ENCODE measurements at regions not wholly inside any gene's neighbourhood (a gene's known extent, or its start where the extent isn't known, plus 50 kb on each side); places are given as distances from the start of the nearest gene placed in this dataset.
"Not testable (repeated sequence)": the region's sequence is repeated elsewhere in the genome, so short reads cannot be mapped to it uniquely, and the experiment has no call there.

DNA sequence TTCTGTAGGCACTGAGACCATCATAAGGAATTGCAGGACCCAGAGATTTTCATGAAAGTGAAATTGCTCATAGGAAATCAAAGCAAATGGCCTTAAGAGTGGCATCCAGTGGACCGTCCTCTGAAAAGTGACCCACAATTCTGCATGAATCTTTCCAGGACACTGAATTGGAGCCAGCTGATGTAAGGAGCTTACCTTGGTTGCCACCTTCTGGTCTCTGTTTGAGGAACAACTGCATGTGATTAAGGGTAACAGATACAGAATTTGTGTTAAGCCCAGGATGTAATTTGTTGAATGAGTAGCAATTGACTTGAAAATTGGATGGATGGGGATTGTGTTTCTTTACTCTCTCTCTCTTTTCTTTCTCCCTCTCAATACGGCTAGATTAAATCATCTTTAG, 49.9 kb upstream of the GAS1 start:
- no peak for DNase-seq (ENCODE audit: extremely low read depth, low read depth)

DNA sequence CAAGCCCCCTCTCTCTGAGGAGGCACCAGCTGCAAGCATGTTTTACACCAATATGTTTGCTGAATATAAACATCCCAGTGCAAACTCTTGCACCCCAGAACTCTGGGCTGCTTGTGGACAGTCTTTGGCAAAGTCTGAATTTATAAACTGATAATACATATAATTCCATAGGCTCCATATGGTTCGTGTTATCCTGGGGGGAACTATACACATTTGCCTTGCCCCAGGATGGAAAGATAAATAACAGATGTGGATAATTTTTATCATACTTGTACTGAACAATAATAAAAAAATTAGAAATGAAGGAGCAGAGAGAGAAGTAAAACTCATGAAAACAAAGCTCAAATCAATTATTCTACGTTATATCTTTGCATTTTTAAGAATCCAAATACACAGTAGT, 50.6 kb upstream of the GAS1 start:
- DNase-seq (ENCODE audit: extremely low read depth, low read depth) = no peak

DNA sequence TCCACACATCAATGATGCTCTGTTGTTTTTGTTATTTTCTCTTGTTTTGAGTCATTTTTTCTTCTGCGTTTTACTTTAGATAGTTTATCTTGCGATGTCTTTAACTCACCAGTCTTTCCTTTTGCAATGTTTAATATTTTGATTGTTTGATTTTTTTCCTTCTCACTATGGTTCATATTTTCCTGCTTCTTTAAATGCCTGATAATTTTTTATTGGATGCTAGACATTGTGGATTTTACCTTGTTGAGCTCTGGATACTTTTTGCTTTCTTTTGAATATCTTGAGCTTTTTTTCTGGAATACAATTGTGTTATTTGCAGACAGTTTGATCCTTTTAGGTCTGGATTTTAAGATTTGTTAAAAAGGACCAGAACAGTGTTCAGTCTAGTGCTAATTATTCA, 55.2 kb upstream of the GAS1 start:
- DNase-seq (ENCODE audit: extremely low read depth, low read depth) = no peak

GRCh38 chr9:87004016-87004415, 56.7 kb upstream of the GAS1 start:
- no peak for DNase-seq (ENCODE audit: extremely low read depth, low read depth)

DNA sequence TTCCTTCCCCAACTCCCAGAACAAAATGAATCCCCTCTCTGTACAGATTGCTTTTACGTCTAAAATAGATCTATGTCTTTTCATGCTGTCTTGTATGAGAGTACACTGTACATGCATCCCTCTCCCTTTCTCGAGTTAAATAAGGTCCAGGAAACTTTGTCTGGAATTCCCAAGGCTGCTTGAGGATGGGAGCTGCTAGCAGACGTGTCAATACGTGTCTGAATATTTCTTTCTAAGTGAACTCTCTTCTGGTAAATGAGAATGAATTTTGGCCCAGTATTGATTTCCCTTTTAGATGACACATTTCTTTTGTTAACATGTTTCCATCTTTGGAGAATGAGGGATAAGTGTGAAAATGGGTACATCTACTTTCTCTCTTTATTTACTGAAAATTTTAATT, 59.6 kb upstream of the GAS1 start:
- no peak for DNase-seq (ENCODE audit: extremely low read depth, low read depth)

DNA sequence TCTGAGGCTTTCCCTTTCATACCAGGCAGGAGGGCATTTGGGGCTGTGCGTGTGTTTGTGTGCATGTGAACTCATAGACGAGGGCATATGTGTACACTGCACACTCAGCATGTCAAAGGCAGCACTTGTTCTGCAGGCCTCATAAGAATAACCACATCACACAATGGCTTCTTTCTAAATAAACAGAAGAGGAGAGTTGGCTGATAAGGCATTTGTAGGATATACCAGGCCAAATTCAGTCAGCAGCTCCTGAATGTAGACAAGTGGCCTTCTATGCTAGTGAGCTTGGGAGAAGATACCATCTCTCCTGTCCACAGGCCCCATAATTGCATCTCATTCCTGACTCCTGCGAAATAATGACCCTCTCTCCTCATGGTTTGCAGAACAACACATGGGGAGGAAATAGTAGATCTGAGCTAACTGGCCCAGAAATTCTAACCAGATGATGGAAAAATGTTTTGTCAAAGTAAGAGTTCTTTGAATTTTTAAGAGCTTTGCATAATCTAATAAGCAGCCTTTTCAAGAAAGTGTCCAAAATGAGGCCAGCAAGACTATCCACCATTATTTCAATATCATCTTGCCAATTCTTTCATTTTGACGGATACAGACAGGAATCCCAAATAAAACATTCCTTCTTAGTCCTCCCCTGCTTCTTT, 60.5 kb upstream of the GAS1 start:
- DNase-seq (ENCODE audit: extremely low read depth, low read depth) = no peak

GRCh38 chr9:87008667-87009066, 61.4 kb upstream of the GAS1 start:
- no peak for DNase-seq (ENCODE audit: extremely low read depth, low read depth)

GRCh38 chr9:87010626-87011025, 63.3 kb upstream of the GAS1 start:
- no peak for DNase-seq (ENCODE audit: extremely low read depth, low read depth)

- DNase-seq (ENCODE audit: extremely low read depth, low read depth) = no peak
Measured at GRCh38 chr9:87011551-87011950, 64.2 kb upstream of the GAS1 start.

DNA sequence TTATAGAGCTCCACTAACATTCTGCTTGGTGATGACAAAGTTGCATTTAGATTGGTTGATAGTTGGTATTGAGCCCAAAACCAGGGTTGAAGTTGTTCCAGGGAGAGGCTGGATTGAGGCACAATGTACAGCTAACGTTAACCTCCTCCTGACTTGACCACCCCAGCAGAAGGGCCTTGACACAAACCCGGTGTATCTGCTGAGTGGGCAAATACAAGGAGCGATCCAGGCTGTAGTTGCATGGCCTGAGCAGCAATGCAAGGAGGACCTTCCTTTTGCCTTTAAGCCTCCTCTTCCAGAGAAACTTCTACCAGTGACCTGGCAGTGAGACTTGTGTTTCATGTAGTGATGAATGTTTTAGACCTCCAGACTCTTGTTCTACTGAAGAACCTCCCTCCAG, 66.2 kb upstream of the GAS1 start:
- DNase-seq (ENCODE audit: extremely low read depth, low read depth) = no peak

- no peak for DNase-seq (ENCODE audit: extremely low read depth, low read depth)
Measured at GRCh38 chr9:87014436-87014835, 67.1 kb upstream of the GAS1 start.

GRCh38 chr9:87016681-87017080, 69.4 kb upstream of the GAS1 start:
- DNase-seq (ENCODE audit: extremely low read depth, low read depth) = no peak

- no peak for DNase-seq (ENCODE audit: extremely low read depth, low read depth)
Measured at GRCh38 chr9:87020169-87020950, 73.1 kb upstream of the GAS1 start.

- DNase-seq (ENCODE audit: extremely low read depth, low read depth) = no peak
Measured at GRCh38 chr9:87022178-87022577, 74.9 kb upstream of the GAS1 start.

GRCh38 chr9:87026204-87026603, 78.9 kb upstream of the GAS1 start:
- no peak for DNase-seq (ENCODE audit: extremely low read depth, low read depth)

GRCh38 chr9:87028836-87029235, 81.5 kb upstream of the GAS1 start:
- DNase-seq (ENCODE audit: extremely low read depth, low read depth) = not testable (repeated sequence)

GRCh38 chr9:87029905-87030304, 82.6 kb upstream of the GAS1 start:
- DNase-seq (ENCODE audit: extremely low read depth, low read depth) = no peak

GRCh38 chr9:87034841-87035240, 87.5 kb upstream of the GAS1 start:
- no peak for DNase-seq (ENCODE audit: extremely low read depth, low read depth)

- no peak for DNase-seq (ENCODE audit: extremely low read depth, low read depth)
Measured at GRCh38 chr9:87035879-87036278, 88.6 kb upstream of the GAS1 start.

DNA sequence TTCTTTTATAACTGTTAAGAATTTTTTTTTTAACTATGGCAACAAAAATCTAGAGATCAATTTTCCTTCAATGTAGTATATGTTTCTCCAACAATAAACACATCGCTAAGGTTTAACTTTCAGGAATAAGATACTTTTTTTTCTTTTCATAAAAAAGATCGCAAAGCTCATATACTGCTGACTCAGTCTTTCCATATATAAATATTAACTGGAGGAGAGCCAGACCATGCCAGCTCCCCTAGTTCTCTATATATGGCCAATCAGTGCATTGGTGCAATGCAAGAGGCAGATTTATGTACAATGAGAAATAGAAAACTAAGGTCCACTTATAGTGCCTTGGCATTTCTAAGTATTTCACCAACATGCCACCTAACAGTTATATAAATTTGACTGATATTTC, 89.2 kb upstream of the GAS1 start:
- no peak for DNase-seq (ENCODE audit: extremely low read depth, low read depth)

DNA sequence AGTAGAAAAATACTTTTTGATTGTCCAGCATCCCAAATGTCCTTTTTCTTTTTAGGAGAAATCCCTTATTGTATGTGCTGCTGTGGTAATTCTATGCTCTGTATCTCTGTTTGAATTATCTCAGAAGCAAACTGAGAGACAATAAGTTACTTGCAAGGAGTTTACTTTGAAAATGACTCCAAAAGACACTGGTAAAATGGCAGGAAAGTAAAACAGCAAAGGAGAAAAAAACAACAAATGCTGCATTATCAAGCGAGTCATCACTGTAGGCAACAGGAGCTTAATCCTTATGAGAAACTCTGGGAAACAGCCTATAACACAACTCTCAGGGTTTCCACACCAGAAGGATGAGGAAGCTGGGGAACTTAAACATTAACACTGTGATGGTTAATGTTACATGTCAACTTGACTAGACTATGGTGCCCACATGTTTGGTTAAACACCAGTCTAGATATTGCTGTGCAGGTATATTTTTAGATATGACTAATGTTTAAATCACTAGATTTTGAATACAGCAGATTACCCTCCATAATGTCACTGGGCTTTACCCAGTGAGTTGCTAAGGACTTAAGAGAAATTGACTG, 92.6 kb upstream of the GAS1 start:
- no peak for DNase-seq (ENCODE audit: extremely low read depth, low read depth)

- no peak for DNase-seq (ENCODE audit: extremely low read depth, low read depth)
Measured at GRCh38 chr9:87040410-87041009, 93.2 kb upstream of the GAS1 start.

All from NCI-H460 (cell line).